ENCODE measurements at regions not wholly inside any gene's neighbourhood (a gene's known extent, or its start where the extent isn't known, plus 50 kb on each side); places are given as distances from the start of the nearest gene placed in this dataset.

DNA sequence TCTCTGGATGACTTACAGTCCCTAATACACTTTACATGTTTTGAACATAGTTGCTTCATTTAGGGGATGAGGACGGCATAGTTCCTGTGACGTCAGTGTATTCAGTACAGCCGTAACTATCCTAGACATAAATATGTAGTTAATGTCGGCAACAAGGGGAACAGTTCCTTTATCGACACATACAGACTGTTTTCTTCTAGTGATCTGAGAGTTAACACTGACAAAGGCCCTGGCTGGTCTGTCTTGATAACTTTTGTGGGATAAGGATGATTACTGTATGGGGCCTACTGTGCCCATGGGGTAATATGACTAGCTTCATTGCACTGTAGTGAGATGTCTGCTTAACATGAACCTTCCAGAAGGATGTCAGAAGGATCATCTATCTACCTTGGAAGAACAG is 131.2 kb downstream of the ZNF518B start:
- TF ChIP-seq, protein P1, sequence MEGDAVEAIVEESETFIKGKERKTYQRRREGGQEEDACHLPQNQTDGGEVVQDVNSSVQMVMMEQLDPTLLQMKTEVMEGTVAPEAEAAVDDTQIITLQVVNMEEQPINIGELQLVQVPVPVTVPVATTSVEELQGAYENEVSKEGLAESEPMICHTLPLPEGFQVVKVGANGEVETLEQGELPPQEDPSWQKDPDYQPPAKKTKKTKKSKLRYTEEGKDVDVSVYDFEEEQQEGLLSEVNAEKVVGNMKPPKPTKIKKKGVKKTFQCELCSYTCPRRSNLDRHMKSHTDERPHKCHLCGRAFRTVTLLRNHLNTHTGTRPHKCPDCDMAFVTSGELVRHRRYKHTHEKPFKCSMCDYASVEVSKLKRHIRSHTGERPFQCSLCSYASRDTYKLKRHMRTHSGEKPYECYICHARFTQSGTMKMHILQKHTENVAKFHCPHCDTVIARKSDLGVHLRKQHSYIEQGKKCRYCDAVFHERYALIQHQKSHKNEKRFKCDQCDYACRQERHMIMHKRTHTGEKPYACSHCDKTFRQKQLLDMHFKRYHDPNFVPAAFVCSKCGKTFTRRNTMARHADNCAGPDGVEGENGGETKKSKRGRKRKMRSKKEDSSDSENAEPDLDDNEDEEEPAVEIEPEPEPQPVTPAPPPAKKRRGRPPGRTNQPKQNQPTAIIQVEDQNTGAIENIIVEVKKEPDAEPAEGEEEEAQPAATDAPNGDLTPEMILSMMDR (IDR thresholded peaks at IDR 0.05 in 2 of 3, conservative IDR thresholded peaks at IDR 0.05 in 1 of 3; ENCODE audit: borderline replicate concordance in 1 of 3, insufficient read depth in 1 of 3, low read depth in 2 of 3, low read length in 2 of 3), result no peak
- TF ChIP-seq POLR2AphosphoS5 (IDR thresholded peaks at IDR 0.05; ENCODE audit: low read depth, low read length), result no peak
- no peak for TF ChIP-seq ELF1 (IDR thresholded peaks at IDR 0.05; ENCODE audit: borderline replicate concordance, low read depth)
- TF ChIP-seq RAD21 (IDR thresholded peaks at IDR 0.05; ENCODE audit: low read depth), result no peak
- TF ChIP-seq EZH2 (IDR thresholded peaks at IDR 0.05), result no peak
- no peak for TF ChIP-seq POLR2A (IDR thresholded peaks at IDR 0.05; ENCODE audit: borderline replicate concordance, extremely low read depth, insufficient read depth, insufficient read length)
- TF ChIP-seq EZH2phosphoT487 (IDR thresholded peaks at IDR 0.05; ENCODE audit: borderline replicate concordance), result no peak
- no peak for TF ChIP-seq CEBPB (IDR thresholded peaks at IDR 0.05; ENCODE audit: low read depth)
- TF ChIP-seq, protein P2, sequence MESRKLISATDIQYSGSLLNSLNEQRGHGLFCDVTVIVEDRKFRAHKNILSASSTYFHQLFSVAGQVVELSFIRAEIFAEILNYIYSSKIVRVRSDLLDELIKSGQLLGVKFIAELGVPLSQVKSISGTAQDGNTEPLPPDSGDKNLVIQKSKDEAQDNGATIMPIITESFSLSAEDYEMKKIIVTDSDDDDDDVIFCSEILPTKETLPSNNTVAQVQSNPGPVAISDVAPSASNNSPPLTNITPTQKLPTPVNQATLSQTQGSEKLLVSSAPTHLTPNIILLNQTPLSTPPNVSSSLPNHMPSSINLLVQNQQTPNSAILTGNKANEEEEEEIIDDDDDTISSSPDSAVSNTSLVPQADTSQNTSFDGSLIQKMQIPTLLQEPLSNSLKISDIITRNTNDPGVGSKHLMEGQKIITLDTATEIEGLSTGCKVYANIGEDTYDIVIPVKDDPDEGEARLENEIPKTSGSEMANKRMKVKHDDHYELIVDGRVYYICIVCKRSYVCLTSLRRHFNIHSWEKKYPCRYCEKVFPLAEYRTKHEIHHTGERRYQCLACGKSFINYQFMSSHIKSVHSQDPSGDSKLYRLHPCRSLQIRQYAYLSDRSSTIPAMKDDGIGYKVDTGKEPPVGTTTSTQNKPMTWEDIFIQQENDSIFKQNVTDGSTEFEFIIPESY (IDR thresholded peaks at IDR 0.05; ENCODE audit: extremely low read depth, insufficient replicate concordance, low read length), result no peak
- TF ChIP-seq, protein P3, sequence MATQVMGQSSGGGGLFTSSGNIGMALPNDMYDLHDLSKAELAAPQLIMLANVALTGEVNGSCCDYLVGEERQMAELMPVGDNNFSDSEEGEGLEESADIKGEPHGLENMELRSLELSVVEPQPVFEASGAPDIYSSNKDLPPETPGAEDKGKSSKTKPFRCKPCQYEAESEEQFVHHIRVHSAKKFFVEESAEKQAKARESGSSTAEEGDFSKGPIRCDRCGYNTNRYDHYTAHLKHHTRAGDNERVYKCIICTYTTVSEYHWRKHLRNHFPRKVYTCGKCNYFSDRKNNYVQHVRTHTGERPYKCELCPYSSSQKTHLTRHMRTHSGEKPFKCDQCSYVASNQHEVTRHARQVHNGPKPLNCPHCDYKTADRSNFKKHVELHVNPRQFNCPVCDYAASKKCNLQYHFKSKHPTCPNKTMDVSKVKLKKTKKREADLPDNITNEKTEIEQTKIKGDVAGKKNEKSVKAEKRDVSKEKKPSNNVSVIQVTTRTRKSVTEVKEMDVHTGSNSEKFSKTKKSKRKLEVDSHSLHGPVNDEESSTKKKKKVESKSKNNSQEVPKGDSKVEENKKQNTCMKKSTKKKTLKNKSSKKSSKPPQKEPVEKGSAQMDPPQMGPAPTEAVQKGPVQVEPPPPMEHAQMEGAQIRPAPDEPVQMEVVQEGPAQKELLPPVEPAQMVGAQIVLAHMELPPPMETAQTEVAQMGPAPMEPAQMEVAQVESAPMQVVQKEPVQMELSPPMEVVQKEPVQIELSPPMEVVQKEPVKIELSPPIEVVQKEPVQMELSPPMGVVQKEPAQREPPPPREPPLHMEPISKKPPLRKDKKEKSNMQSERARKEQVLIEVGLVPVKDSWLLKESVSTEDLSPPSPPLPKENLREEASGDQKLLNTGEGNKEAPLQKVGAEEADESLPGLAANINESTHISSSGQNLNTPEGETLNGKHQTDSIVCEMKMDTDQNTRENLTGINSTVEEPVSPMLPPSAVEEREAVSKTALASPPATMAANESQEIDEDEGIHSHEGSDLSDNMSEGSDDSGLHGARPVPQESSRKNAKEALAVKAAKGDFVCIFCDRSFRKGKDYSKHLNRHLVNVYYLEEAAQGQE (IDR thresholded peaks at IDR 0.05; ENCODE audit: low read depth), result no peak

Data from HCT116 (cell line).